Natural killer cell (primary cell): ENCODE measurements at regions not wholly inside any gene's neighbourhood (a gene's known extent, or its start where the extent isn't known, plus 50 kb on each side); places are given as distances from the start of the nearest gene placed in this dataset.

Experiments
- ATAC-seq, 3 donors: fragments of 150-1000 bp in 2 of 3; fragments of 200-7000 bp in 1 of 3; cut with Tn5 transposase; 1 replicate in 1 of 3; 2 replicates in 2 of 3; pipeline ENCODE4 v1.10.0; 2021; ENCODE audit warnings: mild to moderate bottlenecking in 2 of 3, moderate library complexity in 2 of 3
- DNase-seq, 2 donors: peaks; one replicate each; pipeline versions ENCODE4 v3.0.0 to v3.0.0-alpha.2; 2013 to 2021; ENCODE audit warnings: mixed read lengths in 1 of 2
- H3K27ac ChIP-seq: one replicate; pipeline ENCODE4 v1.5.1; 2013; ENCODE audit warnings: mild to moderate bottlenecking, low read length
- H3K27me3 ChIP-seq: one replicate; pipeline ENCODE4 v1.6.1; 2013; ENCODE audit warnings: low read length; ENCODE audit not compliant: control insufficient read depth, insufficient read depth
- H3K36me3 ChIP-seq: one replicate; pipeline ENCODE4 v1.6.1; 2013; ENCODE audit warnings: low read length; ENCODE audit not compliant: control insufficient read depth, insufficient read depth
- H3K4me1 ChIP-seq: one replicate; pipeline ENCODE4 v1.6.1; 2013; ENCODE audit warnings: low read length; ENCODE audit not compliant: control insufficient read depth, insufficient read depth
- H3K4me3 ChIP-seq: one replicate; pipeline ENCODE4 v1.5.1; 2013; ENCODE audit warnings: low read length
- H3K9me3 ChIP-seq: one replicate; pipeline ENCODE4 v1.6.1; 2013; ENCODE audit warnings: low read length; ENCODE audit not compliant: control insufficient read depth, insufficient read depth
- H3K27ac Mint-ChIP-seq, 2 donors: one replicate each; pipeline ENCODE4 v1.8.0; 2022; ENCODE audit warnings: mild to moderate bottlenecking in 2 of 2, mixed read lengths in 2 of 2, moderate library complexity in 1 of 2
- H3K27me3 Mint-ChIP-seq, 2 donors: one replicate each; pipeline ENCODE4 v1.8.0; 2022; ENCODE audit warnings: low read depth in 2 of 2, mixed read lengths in 2 of 2
- H3K36me3 Mint-ChIP-seq: one replicate; pipeline ENCODE4 v1.8.0; 2022; ENCODE audit warnings: mixed read lengths
- H3K4me1 Mint-ChIP-seq, 2 donors: one replicate each; pipeline ENCODE4 v1.8.0; 2022; ENCODE audit warnings: mixed read lengths in 2 of 2
- H3K4me3 Mint-ChIP-seq: one replicate; pipeline ENCODE4 v1.8.0; 2022; ENCODE audit warnings: mild to moderate bottlenecking, moderate library complexity, mixed read lengths
- H3K9me3 Mint-ChIP-seq, 2 donors: one replicate each; pipeline ENCODE4 v1.8.0; 2022; ENCODE audit warnings: mixed read lengths in 2 of 2
- WGBS: methylation state at CpG from one replicate; pipeline ENCODE4 v1.1.7; 2013; ENCODE audit warnings: missing lambda C conversion rate; ENCODE audit not compliant: insufficient coverage; 5-methylcytosine and 5-hydroxymethylcytosine counted together
- intact Hi-C: fragments of 100-400 bp; cut with micrococcal nuclease; formaldehyde crosslinking; loops from one replicate; pipeline ENCODE4 v1.14.2; 2022
- TF ChIP-seq, protein P1 (sequence below): fragments of 200-600 bp; IDR thresholded peaks from one replicate; pipeline ENCODE4 v1.8.0; 2022; ENCODE audit warnings: antibody characterized with exemption

DNA sequence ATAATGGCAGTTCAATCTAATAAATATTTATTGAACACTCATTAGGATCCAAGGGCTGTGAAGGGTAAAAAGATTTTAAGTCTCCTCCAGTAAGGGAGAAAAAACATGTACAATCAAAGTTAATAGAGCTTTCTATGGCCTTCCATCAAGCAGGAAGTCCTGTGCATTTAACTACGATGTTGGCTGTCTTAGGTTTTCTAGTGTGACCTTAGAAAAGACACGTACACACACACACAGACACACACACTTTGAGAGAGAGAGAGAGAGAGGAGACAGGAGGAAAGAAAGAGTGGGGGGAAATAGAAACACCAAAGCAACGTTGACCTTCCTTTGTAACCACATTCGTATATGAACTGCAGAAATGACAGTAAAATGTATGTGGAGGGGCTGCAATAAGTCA lies 126.1 kb upstream of the TMC3 start:
- H3K27ac ChIP-seq = no peak overlapping the region
- no peaks in the 10 kb centered on the region for H3K4me1 Mint-ChIP-seq
- H3K4me1 ChIP-seq = no peaks in the 10 kb centered on the region
- H3K36me3 ChIP-seq = no peaks in the 10 kb centered on the region
- no peaks in the 10 kb centered on the region for H3K9me3 ChIP-seq
- 80% methylated on average over 2 of the region's 4 CpGs for WGBS
- intact Hi-C loops = no loop called here
- H3K9me3 Mint-ChIP-seq = no peaks in the 10 kb centered on the region
- H3K4me3 ChIP-seq = no peak overlapping the region
- no peak overlapping the region for H3K4me3 Mint-ChIP-seq
- no peak overlapping the region for H3K27ac Mint-ChIP-seq
- H3K27me3 ChIP-seq = no peaks in the 10 kb centered on the region
- no peaks in the 10 kb centered on the region for H3K36me3 Mint-ChIP-seq
- H3K27me3 Mint-ChIP-seq = peaks cover 12 to 13% of the 10 kb centered on the region in 2 donors
- no peak for DNase-seq
- TF ChIP-seq, protein P1, sequence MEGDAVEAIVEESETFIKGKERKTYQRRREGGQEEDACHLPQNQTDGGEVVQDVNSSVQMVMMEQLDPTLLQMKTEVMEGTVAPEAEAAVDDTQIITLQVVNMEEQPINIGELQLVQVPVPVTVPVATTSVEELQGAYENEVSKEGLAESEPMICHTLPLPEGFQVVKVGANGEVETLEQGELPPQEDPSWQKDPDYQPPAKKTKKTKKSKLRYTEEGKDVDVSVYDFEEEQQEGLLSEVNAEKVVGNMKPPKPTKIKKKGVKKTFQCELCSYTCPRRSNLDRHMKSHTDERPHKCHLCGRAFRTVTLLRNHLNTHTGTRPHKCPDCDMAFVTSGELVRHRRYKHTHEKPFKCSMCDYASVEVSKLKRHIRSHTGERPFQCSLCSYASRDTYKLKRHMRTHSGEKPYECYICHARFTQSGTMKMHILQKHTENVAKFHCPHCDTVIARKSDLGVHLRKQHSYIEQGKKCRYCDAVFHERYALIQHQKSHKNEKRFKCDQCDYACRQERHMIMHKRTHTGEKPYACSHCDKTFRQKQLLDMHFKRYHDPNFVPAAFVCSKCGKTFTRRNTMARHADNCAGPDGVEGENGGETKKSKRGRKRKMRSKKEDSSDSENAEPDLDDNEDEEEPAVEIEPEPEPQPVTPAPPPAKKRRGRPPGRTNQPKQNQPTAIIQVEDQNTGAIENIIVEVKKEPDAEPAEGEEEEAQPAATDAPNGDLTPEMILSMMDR = no peak
- no peak for ATAC-seq

DNA sequence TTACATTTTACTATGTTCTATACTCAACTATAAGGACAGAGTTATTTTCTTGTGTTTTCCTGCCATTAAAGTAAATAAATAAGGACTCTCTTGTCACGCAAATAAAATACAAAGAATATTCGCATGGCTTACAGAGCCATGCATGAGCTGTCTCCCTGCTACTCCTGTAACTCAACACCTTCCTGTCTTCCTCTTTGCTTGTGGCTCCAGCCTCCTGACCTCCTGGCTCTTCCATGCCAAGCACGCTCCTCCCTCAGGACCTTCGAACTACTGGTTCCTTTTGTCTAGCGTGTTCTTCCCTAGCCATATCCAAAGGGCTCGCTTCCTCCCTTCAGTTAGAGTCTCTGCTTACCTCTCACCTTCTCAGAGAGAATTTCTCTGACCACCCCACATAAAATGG lies 124.3 kb upstream of the TMC3 start:
- Mint-ChIP-seq H3K36me3 (no peaks in the 10 kb centered on the region), H3K4me3 (no peak overlapping the region), H3K9me3 (no peaks in the 10 kb centered on the region), H3K4me1 (no peaks in the 10 kb centered on the region), H3K27ac (no peak overlapping the region), H3K27me3 (peaks cover 12 to 13% of the 10 kb centered on the region in 2 donors)
- Histone ChIP-seq H3K36me3 (no peaks in the 10 kb centered on the region), H3K4me1 (no peaks in the 10 kb centered on the region), H3K9me3 (no peaks in the 10 kb centered on the region), H3K27me3 (no peaks in the 10 kb centered on the region), H3K4me3 (no peak overlapping the region), H3K27ac (no peak overlapping the region)
- intact Hi-C loops = no loop called here
- WGBS = 94% methylated on average over 6 of the region's 6 CpGs
- TF ChIP-seq, protein P1 = no peak
- ATAC-seq (no peak), DNase-seq (no peak)

DNA sequence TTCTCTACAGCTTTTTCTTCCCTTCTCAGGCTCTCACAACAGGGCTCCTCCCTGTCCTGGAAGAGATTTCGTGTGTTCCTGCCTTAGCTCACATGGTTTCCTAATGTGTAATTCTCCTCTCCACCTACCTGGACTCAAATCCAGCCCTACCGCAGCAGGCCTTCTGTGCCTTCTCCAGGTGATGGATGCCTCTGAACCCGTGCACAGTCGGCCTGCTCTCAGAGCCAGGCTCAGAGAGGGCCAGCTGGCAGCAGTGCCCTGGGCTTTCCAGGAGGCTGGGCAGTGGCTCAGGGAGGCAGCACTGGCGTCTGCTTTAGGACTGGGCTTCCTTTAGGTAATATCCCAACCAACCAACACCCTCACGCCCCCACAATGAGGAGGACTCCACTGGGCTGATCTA lies 123.2 kb upstream of the TMC3 start:
- TF ChIP-seq, protein P1 = no peak
- DNase-seq (no peak), ATAC-seq (no peak)
- Mint-ChIP-seq H3K27ac (no peak overlapping the region), H3K4me1 (no peaks in the 10 kb centered on the region), H3K36me3 (no peaks in the 10 kb centered on the region), H3K9me3 (no peaks in the 10 kb centered on the region), H3K4me3 (no peak overlapping the region), H3K27me3 (peaks cover 5 to 9% of the 10 kb centered on the region in 2 donors)
- Histone ChIP-seq H3K27me3 (no peaks in the 10 kb centered on the region), H3K9me3 (no peaks in the 10 kb centered on the region), H3K4me1 (no peaks in the 10 kb centered on the region), H3K4me3 (no peak overlapping the region), H3K27ac (no peak overlapping the region), H3K36me3 (no peaks in the 10 kb centered on the region)
- intact Hi-C loops = no loop called here
- WGBS = 83% methylated on average over 6 of the region's 6 CpGs

DNA sequence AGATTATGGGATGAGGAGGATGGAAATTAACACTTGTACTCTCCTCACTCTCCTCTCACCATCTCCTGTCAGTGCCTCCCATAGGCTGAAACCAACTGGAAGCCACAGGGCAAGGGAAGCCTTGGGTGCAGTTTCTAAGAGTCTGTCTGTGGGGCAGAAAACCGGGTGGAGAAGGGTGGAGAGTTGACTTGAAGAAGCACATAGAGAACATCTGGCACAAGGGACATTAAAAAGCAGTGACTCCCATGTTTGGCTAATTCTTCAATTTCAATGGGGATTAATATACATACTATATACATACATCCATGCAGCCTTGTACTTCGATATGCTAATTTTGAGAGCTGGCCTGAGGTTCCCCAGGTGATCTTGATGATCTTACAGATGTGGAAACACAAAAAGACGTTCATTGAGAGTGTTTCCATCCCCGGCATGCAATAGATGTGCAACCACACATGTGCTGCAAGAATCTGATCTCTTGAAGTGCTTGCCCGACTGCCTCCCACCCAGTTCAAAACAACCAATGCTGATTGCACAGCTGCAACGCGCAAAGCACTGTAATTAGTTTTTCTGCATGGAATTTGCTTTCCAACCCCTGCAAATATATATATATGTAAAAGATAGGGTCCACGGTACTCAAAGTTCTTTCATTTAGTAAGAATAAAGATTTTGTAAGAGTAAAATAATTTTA lies 121.9 kb upstream of the TMC3 start:
- no peak overlapping the region for H3K4me3 ChIP-seq
- Mint-ChIP-seq H3K27me3 (peaks cover 8 to 16% of the 10 kb centered on the region in 2 donors), H3K36me3 (no peaks in the 10 kb centered on the region), H3K4me1 (no peaks in the 10 kb centered on the region), H3K9me3 (no peaks in the 10 kb centered on the region), H3K4me3 (no peak overlapping the region), H3K27ac (no peak overlapping the region)
- 77% methylated on average over 5 of the region's 8 CpGs for WGBS
- DNase-seq (no peak), ATAC-seq (no peak)
- intact Hi-C loops = no loop called here
- H3K27me3 ChIP-seq = no peaks in the 10 kb centered on the region
- no peaks in the 10 kb centered on the region for H3K36me3 ChIP-seq
- TF ChIP-seq, protein P1 = no peak
- H3K27ac ChIP-seq = no peak overlapping the region
- no peaks in the 10 kb centered on the region for H3K4me1 ChIP-seq
- H3K9me3 ChIP-seq = no peaks in the 10 kb centered on the region
